ENCODE measurements at regions not wholly inside any gene's neighbourhood (a gene's known extent, or its start where the extent isn't known, plus 50 kb on each side); places are given as distances from the start of the nearest gene placed in this dataset.
"Not testable (repeated sequence)": the region's sequence is repeated elsewhere in the genome, so short reads cannot be mapped to it uniquely, and the experiment has no call there.

DNA sequence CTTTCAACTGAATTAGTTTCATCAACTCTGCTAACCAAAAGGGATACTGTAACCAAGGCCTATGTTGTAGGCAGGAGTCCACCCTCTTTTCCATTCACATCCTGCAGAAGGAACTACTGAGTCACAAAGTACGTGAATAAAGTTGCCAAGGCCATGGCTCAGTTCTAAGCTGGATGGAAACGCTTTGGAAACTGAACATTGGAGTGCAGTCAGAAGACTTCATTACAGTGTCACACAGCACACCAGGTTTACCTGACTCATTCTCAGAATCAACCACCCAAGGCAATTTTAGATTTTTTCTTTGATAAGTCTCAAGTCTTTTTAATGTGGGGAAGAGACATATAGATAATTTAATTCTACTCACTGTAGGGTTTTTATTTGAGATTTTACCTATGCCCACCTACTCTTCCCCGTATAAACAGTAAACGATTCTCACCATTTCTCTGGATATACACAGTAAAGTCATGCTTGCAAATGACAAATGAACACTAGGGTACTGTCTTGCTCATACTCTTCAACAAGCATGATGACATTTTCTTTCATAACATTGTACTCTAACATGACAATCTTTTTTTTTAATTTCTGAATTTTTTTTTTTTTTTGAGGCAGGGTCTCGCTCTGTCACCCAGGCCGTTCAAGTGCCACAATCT lies 58.9 kb upstream of the RBM47 start:
- TF ChIP-seq, protein P1, sequence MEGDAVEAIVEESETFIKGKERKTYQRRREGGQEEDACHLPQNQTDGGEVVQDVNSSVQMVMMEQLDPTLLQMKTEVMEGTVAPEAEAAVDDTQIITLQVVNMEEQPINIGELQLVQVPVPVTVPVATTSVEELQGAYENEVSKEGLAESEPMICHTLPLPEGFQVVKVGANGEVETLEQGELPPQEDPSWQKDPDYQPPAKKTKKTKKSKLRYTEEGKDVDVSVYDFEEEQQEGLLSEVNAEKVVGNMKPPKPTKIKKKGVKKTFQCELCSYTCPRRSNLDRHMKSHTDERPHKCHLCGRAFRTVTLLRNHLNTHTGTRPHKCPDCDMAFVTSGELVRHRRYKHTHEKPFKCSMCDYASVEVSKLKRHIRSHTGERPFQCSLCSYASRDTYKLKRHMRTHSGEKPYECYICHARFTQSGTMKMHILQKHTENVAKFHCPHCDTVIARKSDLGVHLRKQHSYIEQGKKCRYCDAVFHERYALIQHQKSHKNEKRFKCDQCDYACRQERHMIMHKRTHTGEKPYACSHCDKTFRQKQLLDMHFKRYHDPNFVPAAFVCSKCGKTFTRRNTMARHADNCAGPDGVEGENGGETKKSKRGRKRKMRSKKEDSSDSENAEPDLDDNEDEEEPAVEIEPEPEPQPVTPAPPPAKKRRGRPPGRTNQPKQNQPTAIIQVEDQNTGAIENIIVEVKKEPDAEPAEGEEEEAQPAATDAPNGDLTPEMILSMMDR (IDR thresholded peaks at IDR 0.05) = no peak
- DNase-seq (ENCODE audit: low spot score) = no peak
- Histone ChIP-seq H3K4me3 (no peak overlapping the region), H3K27ac (no peak overlapping the region)

DNA sequence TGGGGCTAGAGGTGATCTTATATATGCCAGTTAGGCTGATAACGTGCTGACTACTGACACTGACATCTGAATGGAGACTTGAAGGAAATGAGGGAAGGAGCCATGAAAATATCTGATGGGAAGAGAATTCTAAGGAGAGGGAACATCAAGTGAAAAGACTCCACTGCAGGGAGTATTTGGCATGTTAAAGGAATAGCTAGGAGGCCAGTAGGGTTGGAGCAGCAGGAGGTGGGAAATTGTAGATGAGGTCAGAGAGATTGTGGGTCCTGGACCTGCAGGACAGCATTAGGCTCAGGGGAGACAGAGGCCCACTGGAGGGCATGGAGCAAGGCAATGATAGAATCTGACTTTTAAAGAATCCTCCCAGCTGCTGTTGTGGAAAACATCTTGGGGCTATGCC lies 55.8 kb upstream of the NSUN7 start:
- Histone ChIP-seq H3K4me3 (no peak overlapping the region), H3K27ac (no peak overlapping the region)
- no peak for DNase-seq (ENCODE audit: low spot score)
- TF ChIP-seq, protein P1 (IDR thresholded peaks at IDR 0.05) = no peak

DNA sequence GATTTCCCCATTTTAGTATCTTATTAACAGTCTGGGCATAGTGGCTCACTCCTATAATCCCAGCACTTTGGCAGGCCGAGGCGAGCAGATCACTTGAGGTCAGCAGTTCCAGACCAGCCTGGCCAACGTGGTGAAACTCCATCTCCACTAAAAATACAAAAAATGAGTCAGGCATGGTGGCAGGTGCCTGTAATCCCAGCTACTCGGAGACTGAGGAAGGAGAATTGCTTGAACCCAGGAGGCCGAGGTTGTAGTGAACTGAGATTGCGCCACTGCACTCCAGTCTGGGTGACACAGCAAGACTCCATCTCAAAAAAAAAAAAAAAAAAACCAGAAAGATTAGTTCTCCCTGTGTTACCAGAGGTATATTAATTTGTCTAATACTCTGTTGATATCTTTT lies 52.3 kb upstream of the NSUN7 start:
- not testable (repeated sequence) for DNase-seq (ENCODE audit: low spot score); H3K4me3 ChIP-seq; H3K27ac ChIP-seq

DNA sequence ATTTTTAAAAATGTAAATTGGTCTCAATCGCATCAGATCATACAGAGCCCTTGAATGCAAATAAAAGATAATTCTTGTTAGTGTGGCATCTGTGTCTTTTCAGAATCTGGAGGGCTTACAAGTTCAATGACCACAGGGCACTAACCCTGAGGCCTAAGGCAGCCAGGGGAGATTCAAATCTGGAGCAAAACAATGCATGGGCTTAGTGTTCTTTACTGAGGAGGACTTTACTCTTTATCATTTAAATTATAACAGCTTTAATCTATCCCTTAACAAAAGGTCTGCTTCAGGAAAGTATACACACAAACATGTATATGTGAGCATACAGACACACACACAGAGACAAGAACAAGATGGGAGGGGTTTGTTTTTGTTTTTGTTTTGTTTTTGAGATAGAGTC lies 51.0 kb upstream of the NSUN7 start:
- no peak overlapping the region for H3K4me3 ChIP-seq
- no peak for DNase-seq (ENCODE audit: low spot score)
- no peak overlapping the region for H3K27ac ChIP-seq
- TF ChIP-seq, protein P1 (IDR thresholded peaks at IDR 0.05) = no peak

DNA sequence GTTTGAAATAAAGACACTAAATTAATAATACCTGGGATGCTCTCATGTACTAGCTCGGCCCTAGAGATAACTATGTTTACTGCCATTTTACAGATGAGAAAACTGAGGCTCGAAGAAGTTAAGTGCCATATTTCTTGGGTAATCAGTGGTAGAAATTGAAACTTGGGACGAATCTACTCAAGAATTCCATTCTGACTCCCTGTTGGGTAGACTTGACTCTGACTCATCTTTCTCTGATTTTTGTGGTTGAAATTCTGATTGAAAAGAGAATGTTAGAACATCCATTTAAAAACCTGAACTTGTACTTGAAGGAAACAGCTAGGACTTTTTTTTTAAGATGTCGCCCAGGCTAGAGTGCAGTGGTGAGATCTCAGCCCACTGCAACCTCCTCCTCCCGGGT lies 50.1 kb upstream of the NSUN7 start:
- no peak for DNase-seq (ENCODE audit: low spot score)
- Histone ChIP-seq H3K4me3 (no peak overlapping the region), H3K27ac (no peak overlapping the region)
- TF ChIP-seq, protein P1 (IDR thresholded peaks at IDR 0.05) = no peak

All from coronary artery (tissue), 2 donors.